ENCODE measurements at regions not wholly inside any gene's neighbourhood (a gene's known extent, or its start where the extent isn't known, plus 50 kb on each side); places are given as distances from the start of the nearest gene placed in this dataset.

DNA sequence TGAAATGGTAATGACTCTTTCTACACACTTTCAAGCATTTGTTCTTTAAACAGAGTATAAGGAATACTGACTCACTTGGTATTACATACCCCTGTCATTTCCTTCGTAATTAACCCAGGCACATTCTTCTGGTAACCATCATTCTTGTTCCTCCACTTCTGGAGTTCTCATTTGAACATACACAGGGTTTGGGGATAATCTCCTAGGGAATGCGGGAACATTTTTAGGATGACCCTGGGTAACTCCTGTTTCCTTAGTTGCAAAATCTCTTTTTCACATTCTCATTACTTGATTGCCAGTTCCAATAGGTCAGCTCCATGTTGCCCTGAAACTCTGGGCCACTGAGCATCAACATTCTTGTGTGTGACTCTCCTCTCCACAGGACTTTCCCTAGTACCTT, 51.5 kb upstream of the E2F3 start:
- no peak for DNase-seq
- no peaks in the 10 kb centered on the region for H3K27me3 ChIP-seq (ENCODE audit: insufficient read depth, low read length)
- H3K36me3 ChIP-seq (ENCODE audit: insufficient read depth, low read length): no peaks in the 10 kb centered on the region
- Mint-ChIP-seq H3K27ac (peak overlapping the region in 1 of 7 donors; percentile 60), H3K4me3 (no peak overlapping the region), H3K36me3 (peaks cover 1 to 15% of the 10 kb centered on the region in 2 donors), H3K4me1 (peaks cover 0 to 3% (median 2%) of the 10 kb centered on the region in 4 donors), H3K27me3 (no peaks in the 10 kb centered on the region), H3K9me3 (peaks cover 0 to 18% (median 10%) of the 10 kb centered on the region in 8 donors)
- POLR2A ChIA-PET (ENCODE audit: partially characterized antibody): interaction anchor here (0.8 to 4.5 kb wide), 4 partner anchors 14 to 30 kb away, joined by 3 to 18 read pairs (median 8); no protein-coding TSS in a partner anchor
- peaks cover 0 to 3% of the 10 kb centered on the region in 2 donors for H3K9me3 ChIP-seq (ENCODE audit: control insufficient read depth in 1 of 2, low read length in 2 of 2)
- CTCF ChIA-PET (ENCODE audit: partially characterized antibody): interaction anchor here (1.2 to 2.1 kb wide), 2 partner anchors 12 to 15 kb away, joined by 3 to 8 read pairs; no protein-coding TSS in a partner anchor
- intact Hi-C loops (cut with micrococcal nuclease): no loop called here
- no peaks in the 10 kb centered on the region for H3K4me1 ChIP-seq (ENCODE audit: insufficient read depth, low read length)
- H3K4me3 ChIP-seq (ENCODE audit: low read length in 2 of 2): no peak overlapping the region
- no peak overlapping the region for H3K27ac ChIP-seq (ENCODE audit: low read depth, low read length)

- Mint-ChIP-seq H3K27ac (no peak overlapping the region), H3K4me1 (peaks cover 0 to 3% (median 2%) of the 10 kb centered on the region in 4 donors), H3K4me3 (no peak overlapping the region), H3K27me3 (no peaks in the 10 kb centered on the region), H3K36me3 (peaks cover 1 to 15% of the 10 kb centered on the region in 2 donors), H3K9me3 (peaks cover 3 to 18% (median 10%) of the 10 kb centered on the region in 8 donors)
- Histone ChIP-seq H3K27me3 (ENCODE audit: insufficient read depth, low read length) (no peaks in the 10 kb centered on the region), H3K4me3 (ENCODE audit: low read length in 2 of 2) (no peak overlapping the region), H3K4me1 (ENCODE audit: insufficient read depth, low read length) (no peaks in the 10 kb centered on the region), H3K27ac (ENCODE audit: low read depth, low read length) (no peak overlapping the region), H3K9me3 (ENCODE audit: control insufficient read depth in 1 of 2, low read length in 2 of 2) (peaks cover 0 to 3% of the 10 kb centered on the region in 2 donors), H3K36me3 (ENCODE audit: insufficient read depth, low read length) (no peaks in the 10 kb centered on the region)
- intact Hi-C loops (cut with micrococcal nuclease): no loop called here
- ChIA-PET CTCF (ENCODE audit: partially characterized antibody) (interaction anchor here (0.6 to 1.3 kb wide), 4 partner anchors 15 to 53 kb away, joined by 3 to 4 read pairs (median 4); no protein-coding TSS in a partner anchor), POLR2A (ENCODE audit: partially characterized antibody) (interaction anchor here (0.6 to 4.5 kb wide), 4 partner anchors 15 to 32 kb away, joined by 3 to 18 read pairs (median 6); no protein-coding TSS in a partner anchor)
- no peak for DNase-seq
Observed at GRCh38 chr6:20351534-20351933, 50.1 kb upstream of the E2F3 start.

Measured in CD4-positive, alpha-beta memory T cell (primary cell).